Duodenal mucosa (tissue), 2 donors: ENCODE measurements at regions not wholly inside any gene's neighbourhood (a gene's known extent, or its start where the extent isn't known, plus 50 kb on each side); places are given as distances from the start of the nearest gene placed in this dataset.

Experiments
- H3K27ac ChIP-seq: one replicate; pipeline ENCODE4 v1.7.0; 2013; ENCODE audit warnings: low read depth, low read length
- H3K27me3 ChIP-seq, 2 donors: one replicate each; pipeline ENCODE4 v1.7.0; 2013; ENCODE audit warnings: low read length in 2 of 2, control low read depth in 1 of 2; ENCODE audit not compliant: insufficient read depth in 2 of 2, control insufficient read depth in 1 of 2
- H3K36me3 ChIP-seq, 2 donors: one replicate each; pipeline ENCODE4 v1.7.0; 2013; ENCODE audit warnings: low read length in 2 of 2, control low read depth in 1 of 2; ENCODE audit not compliant: insufficient read depth in 2 of 2, control insufficient read depth in 1 of 2
- H3K4me1 ChIP-seq, 2 donors: one replicate each; pipeline ENCODE4 v1.7.0; 2013; ENCODE audit warnings: low read length in 2 of 2, control low read depth in 1 of 2; ENCODE audit not compliant: insufficient read depth in 2 of 2, control insufficient read depth in 1 of 2
- H3K4me3 ChIP-seq, 2 donors: one replicate each; pipeline ENCODE4 v1.7.0; 2013; ENCODE audit warnings: low read length in 2 of 2, low read depth in 1 of 2
- H3K9ac ChIP-seq, 2 donors: one replicate each; pipeline ENCODE4 v1.7.0; 2013; ENCODE audit warnings: low read length in 2 of 2, low read depth in 1 of 2
- H3K9me3 ChIP-seq, 2 donors: one replicate each; pipeline ENCODE4 v1.7.0; 2013; ENCODE audit warnings: low read length in 2 of 2, control low read depth in 1 of 2; ENCODE audit not compliant: control insufficient read depth in 1 of 2

DNA sequence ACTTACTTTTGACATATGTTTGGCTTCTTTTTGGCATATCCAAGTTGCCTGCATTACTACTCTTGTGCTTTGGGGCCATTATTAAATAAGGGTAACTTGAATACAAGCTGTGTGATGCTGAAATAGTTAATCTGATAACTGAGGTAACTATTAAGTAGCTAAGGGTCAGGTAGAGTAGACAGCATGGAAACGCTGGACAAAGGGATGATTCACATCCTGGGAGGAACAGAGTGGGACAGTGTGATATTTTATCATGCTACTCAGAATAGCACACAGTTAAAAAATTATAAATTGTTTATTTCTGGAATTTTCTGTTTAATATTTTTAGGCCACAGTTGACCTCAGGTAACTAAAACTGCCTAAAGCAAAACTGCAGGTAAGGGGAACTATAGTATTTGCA is 483.9 kb downstream of the RFPL4B start:
- Histone ChIP-seq H3K4me3 (no peak overlapping the region), H3K27ac (no peak overlapping the region), H3K9ac (no peak overlapping the region), H3K9me3 (no peaks in the 10 kb centered on the region), H3K36me3 (no peaks in the 10 kb centered on the region), H3K27me3 (no peaks in the 10 kb centered on the region), H3K4me1 (no peaks in the 10 kb centered on the region)

DNA sequence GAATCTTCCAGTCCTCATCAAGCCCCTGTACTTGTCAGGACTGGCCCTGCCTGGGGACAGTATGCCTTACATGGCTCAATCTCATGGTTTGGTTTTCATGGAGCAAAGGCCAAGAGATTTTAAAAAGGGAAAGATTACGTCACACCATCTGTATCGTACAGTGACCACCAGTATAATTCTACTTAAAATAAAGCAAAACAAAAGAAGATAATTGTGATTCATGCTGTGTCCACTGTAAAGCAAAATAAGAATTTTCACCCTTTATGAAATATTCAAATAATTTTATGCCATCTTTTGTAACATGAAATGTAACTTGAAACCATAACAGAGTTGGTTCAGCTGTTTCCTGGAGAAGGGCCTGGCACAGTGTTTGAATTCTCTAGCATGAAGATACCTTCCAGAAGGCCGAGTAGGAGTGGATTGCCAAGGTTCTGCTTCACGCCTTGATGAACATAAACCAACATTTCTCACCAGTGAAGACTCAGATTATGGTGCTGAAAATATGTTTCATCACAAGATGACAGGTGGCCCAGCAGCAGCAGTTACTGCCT is 486.5 kb downstream of the RFPL4B start:
- H3K4me1 ChIP-seq = no peaks in the 10 kb centered on the region
- H3K9ac ChIP-seq = no peak overlapping the region
- no peaks in the 10 kb centered on the region for H3K27me3 ChIP-seq
- no peaks in the 10 kb centered on the region for H3K9me3 ChIP-seq
- H3K27ac ChIP-seq = no peak overlapping the region
- H3K4me3 ChIP-seq = no peak overlapping the region
- H3K36me3 ChIP-seq = no peaks in the 10 kb centered on the region

DNA sequence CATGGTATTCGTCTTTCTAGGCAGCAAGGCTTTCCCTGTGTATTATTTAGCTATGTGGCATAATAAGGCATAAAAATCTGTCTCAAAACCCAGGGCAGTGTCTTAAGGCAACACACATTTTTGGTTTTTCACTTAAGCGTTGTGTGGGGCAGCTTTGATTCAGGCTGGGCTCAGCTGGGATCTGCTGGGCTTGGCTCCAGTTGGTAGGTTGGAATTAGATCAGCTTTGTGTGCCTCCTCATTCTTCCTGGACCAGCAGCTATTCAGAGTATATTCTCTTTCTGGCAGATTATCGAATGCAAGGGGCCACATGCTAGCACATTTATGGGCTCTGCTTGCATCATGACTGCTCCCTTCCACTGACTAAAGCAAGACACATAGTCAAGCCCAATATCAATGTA is 487.9 kb downstream of the RFPL4B start:
- Histone ChIP-seq H3K36me3 (no peaks in the 10 kb centered on the region), H3K9me3 (no peaks in the 10 kb centered on the region), H3K4me1 (no peaks in the 10 kb centered on the region), H3K4me3 (no peak overlapping the region), H3K27ac (no peak overlapping the region), H3K27me3 (no peaks in the 10 kb centered on the region), H3K9ac (no peak overlapping the region)

DNA sequence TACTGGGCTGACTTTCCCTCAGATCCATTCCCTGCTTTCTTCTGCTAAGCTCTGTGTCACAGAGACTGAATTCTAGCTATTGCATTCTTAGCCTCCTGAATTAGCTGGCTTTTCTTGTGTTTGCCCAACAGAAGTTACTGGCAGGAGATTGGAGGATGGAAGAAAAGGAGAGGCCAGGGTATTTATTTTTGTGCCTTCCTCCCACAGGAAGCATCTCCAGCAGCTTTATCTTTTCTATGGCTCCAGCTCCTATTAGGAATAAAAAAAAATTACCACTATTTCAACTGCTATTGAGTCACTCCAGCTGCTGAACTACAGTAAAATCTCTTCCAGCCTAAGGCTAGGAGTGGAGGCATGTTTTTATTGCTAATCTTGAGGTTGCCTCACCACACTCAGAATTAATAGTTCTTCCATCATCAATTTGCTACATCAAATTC is 492.4 kb downstream of the RFPL4B start:
- H3K4me3 ChIP-seq = no peak overlapping the region
- H3K27ac ChIP-seq = no peak overlapping the region
- H3K4me1 ChIP-seq = no peaks in the 10 kb centered on the region
- no peak overlapping the region for H3K9ac ChIP-seq
- H3K36me3 ChIP-seq = no peaks in the 10 kb centered on the region
- no peaks in the 10 kb centered on the region for H3K27me3 ChIP-seq
- H3K9me3 ChIP-seq = no peaks in the 10 kb centered on the region

DNA sequence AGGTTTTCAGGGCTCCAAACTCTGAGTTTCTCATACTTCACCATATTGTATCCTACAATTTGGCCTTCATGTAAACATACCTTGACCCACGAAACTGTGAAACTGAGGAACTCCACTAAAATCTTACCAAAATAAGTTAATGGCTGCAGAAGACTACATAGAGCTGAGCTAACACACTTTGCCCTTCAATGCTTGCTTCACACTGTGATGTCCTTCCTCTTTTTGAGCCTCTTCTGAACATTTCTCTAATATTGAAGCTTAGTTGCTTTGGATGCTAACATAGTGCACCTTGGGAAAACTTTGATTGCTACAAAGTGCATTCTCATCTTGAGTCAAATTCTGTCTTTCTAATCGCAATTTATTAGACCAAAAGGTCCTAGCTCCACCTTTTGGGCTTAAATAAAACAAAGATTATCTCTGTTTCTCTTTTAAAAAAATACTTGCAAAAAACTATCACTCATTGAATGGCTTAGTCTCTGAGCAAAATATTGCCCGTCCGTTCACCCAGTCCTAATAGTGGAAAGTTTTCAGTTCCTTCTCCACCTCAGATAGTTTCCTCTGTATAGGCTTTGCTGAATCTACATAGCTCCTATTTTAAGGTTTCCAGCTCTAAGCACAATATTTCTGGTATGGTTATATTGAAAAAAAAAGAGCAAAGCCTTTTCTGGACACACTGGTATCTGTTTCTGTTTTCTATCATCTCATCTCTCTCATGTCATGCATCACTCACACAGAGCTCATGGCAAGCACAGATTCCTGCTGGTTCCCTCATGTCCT is 494.6 kb downstream of the RFPL4B start:
- H3K27ac ChIP-seq = no peak overlapping the region
- H3K27me3 ChIP-seq = no peaks in the 10 kb centered on the region
- no peaks in the 10 kb centered on the region for H3K4me1 ChIP-seq
- H3K9ac ChIP-seq = no peak overlapping the region
- H3K4me3 ChIP-seq = no peak overlapping the region
- H3K9me3 ChIP-seq = no peaks in the 10 kb centered on the region
- no peaks in the 10 kb centered on the region for H3K36me3 ChIP-seq

DNA sequence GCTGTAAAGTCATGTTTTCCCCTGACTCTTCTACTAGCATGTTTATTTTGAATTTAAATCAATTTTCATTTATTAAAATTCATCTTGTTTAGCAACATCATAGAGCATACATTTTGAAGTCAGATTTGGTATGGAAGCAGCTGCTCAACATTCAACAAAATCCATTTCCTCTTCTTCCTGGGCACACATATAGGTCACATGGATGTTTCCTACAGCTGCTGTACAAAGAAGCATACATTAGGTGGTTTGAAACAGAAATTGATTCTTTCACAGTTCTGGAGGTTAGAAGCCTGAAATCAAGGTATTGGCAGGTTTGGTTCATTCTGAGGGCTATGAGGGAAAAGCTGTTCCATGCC is 495.2 kb downstream of the RFPL4B start:
- no peak overlapping the region for H3K4me3 ChIP-seq
- no peaks in the 10 kb centered on the region for H3K27me3 ChIP-seq
- H3K9ac ChIP-seq = no peak overlapping the region
- no peak overlapping the region for H3K27ac ChIP-seq
- H3K4me1 ChIP-seq = no peaks in the 10 kb centered on the region
- no peaks in the 10 kb centered on the region for H3K36me3 ChIP-seq
- no peaks in the 10 kb centered on the region for H3K9me3 ChIP-seq

DNA sequence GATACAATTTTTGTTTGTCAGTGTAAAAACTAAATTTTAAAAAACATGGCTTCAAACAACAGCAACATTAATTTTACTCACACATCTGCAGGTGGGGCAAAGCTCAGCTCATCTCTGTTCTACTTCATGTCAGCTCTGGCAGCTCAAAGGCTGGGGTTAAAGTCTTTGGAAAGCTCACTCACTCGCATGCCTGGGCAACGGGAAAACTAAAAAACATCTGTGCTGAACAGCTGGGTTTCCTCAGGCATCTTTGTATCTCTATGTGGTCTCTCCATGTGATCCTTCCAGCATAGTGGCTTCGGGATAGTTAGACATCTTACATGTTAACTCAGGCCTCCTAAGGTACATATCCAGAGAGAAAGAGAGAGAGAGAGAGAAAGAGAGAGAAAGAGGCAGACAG is 499.6 kb downstream of the RFPL4B start:
- Histone ChIP-seq H3K4me1 (no peaks in the 10 kb centered on the region), H3K9ac (no peak overlapping the region)

DNA sequence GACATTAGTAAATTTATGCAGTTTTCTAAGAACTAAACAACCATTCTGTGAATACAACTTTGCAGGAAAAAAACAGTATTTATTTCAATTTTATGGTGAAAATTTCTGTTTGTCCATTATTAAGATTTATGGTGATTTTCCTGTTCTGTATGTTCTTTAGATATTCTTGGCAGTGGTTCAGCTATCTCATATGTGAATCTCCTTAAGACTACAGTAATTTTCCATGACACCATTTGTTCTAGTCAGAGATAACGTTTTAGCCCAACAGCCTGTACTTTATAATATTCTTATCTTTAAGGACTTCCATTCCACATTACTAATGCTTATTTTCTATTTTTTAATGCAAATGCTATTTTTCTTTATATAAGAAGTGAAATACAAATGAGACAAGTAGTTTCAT is 504.0 kb downstream of the RFPL4B start:
- H3K9ac ChIP-seq = no peak overlapping the region
- no peaks in the 10 kb centered on the region for H3K27me3 ChIP-seq
- H3K4me1 ChIP-seq = no peaks in the 10 kb centered on the region
- H3K27ac ChIP-seq = no peak overlapping the region
- no peaks in the 10 kb centered on the region for H3K36me3 ChIP-seq
- no peaks in the 10 kb centered on the region for H3K9me3 ChIP-seq
- H3K4me3 ChIP-seq = no peak overlapping the region

More for the DNA sequence above, 499.6 kb downstream of the RFPL4B start:
- no peak overlapping the region for H3K4me3 ChIP-seq
- no peaks in the 10 kb centered on the region for H3K27me3 ChIP-seq
- H3K36me3 ChIP-seq = no peaks in the 10 kb centered on the region
- H3K27ac ChIP-seq = no peak overlapping the region
- H3K9me3 ChIP-seq = no peaks in the 10 kb centered on the region

DNA sequence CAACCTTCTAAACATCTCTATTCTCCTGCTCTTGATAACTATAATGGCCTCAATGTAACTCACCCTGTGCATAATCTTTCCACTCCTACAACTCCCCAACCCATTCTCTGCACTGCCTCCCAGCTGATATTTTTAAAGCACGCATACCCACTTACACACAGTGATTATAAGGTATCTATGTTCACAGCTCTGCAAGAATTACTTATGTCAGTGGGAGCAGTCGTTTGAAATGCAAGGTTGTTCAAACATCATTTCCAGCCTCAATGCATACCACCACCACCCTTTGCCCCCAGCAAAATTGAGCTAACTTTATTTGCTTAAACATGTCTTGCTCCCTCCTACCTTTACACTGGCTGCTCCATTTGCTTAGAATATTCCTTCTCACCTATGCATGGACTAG is 506.0 kb downstream of the RFPL4B start:
- H3K4me1 ChIP-seq = no peaks in the 10 kb centered on the region
- H3K36me3 ChIP-seq = no peaks in the 10 kb centered on the region
- H3K27ac ChIP-seq = no peak overlapping the region
- no peaks in the 10 kb centered on the region for H3K9me3 ChIP-seq
- H3K9ac ChIP-seq = no peak overlapping the region
- H3K4me3 ChIP-seq = no peak overlapping the region
- no peaks in the 10 kb centered on the region for H3K27me3 ChIP-seq

DNA sequence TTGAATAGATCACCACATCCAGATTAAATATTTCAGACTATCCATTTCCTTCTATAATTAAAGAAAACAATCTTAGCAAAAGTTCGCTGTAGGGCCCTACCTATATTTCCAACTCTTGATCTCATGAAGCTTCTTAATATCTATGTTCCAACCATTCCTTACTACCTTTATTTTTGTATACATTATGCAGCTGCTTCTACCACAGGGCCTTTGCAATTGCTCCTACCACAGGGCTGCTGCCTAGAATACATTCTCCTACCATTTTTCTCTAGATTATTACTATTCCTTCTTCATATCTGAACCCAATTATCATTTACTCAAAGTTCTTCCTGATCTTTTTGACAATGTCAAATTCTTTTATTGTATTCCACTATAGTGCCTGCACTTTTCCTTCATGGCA is 516.6 kb downstream of the RFPL4B start:
- no peak overlapping the region for H3K9ac ChIP-seq
- no peaks in the 10 kb centered on the region for H3K36me3 ChIP-seq
- H3K27ac ChIP-seq = no peak overlapping the region
- H3K27me3 ChIP-seq = no peaks in the 10 kb centered on the region
- H3K4me1 ChIP-seq = no peaks in the 10 kb centered on the region
- no peak overlapping the region for H3K4me3 ChIP-seq
- H3K9me3 ChIP-seq = no peaks in the 10 kb centered on the region
